Heart right ventricle (tissue), 16 donors: ENCODE measurements at regions not wholly inside any gene's neighbourhood (a gene's known extent, or its start where the extent isn't known, plus 50 kb on each side); places are given as distances from the start of the nearest gene placed in this dataset.

ENCODE experiments used
- ATAC-seq, 8 donors: fragments of 200-7000 bp; cut with Tn5 transposase; one replicate each; pipeline ENCODE4 v1.9.1; 2020; ENCODE audit warnings: mild to moderate bottlenecking in 8 of 8, moderate library complexity in 8 of 8, moderate number of reproducible peaks in 1 of 8
- DNase-seq, 2 donors: peaks; one replicate each; pipeline ENCODE4 v3.0.0-alpha.2; 2020
- H3K27ac ChIP-seq, 10 donors: fragments of 200-600 bp; sonication (generic) in 2 of 10; one replicate each; pipeline versions ENCODE4 v1.5.0 to v1.8.0; 2020 to 2022; ENCODE audit warnings: mild to moderate bottlenecking in 3 of 10
- H3K27me3 ChIP-seq, 7 donors: fragments of 200-600 bp; one replicate each; pipeline ENCODE4 v1.8.0; 2021 to 2022; ENCODE audit warnings: mild to moderate bottlenecking in 2 of 7
- H3K36me3 ChIP-seq, 9 donors: fragments of 200-600 bp; sonication (generic) in 1 of 9; one replicate each; pipeline versions ENCODE4 v1.5.0 to v1.8.0; 2020 to 2022; ENCODE audit warnings: mild to moderate bottlenecking in 2 of 9
- H3K4me1 ChIP-seq, 9 donors: fragments of 200-600 bp; sonication (generic) in 1 of 9; one replicate each; pipeline versions ENCODE4 v1.5.0 to v1.8.0; 2020 to 2022; ENCODE audit warnings: mild to moderate bottlenecking in 4 of 9
- H3K4me3 ChIP-seq, 10 donors: fragments of 200-600 bp; sonication (generic) in 2 of 10; one replicate each; pipeline versions ENCODE4 v1.5.0 to v1.8.0; 2020 to 2022; ENCODE audit warnings: mild to moderate bottlenecking in 7 of 10, moderate library complexity in 2 of 10
- H3K9me3 ChIP-seq, 11 donors: fragments of 200-600 bp in 10 of 11; sonication (generic) in 2 of 11; one replicate each; pipeline versions ENCODE4 v1.5.0 to v1.8.0; 2013 to 2022; ENCODE audit warnings: mild to moderate bottlenecking in 2 of 11, control low read depth in 1 of 11, moderate library complexity in 1 of 11
- WGBS, 2 donors: extraction: QIAGEN DNeasy Blood & Tissue Kit; methylation state at CpG; one replicate each; pipeline ENCODE4 v1.1.7; 2013; ENCODE audit warnings: inconsistent platforms in 1 of 2; 5-methylcytosine and 5-hydroxymethylcytosine counted together
- intact Hi-C, 10 donors: fragments of 100-400 bp; cut with DNase I; formaldehyde crosslinking; loops; one replicate each; pipeline versions ENCODE4 v1.11.1 to v1.14.2; 2022
- TF ChIP-seq, protein P1 (sequence below), 9 donors: fragments of 200-600 bp; sonication (generic) in 2 of 9; IDR thresholded peaks; one replicate each; pipeline versions ENCODE4 v1.5.0 to v1.8.0; 2021 to 2022; ENCODE audit warnings: antibody characterized with exemption in 9 of 9, mild to moderate bottlenecking in 5 of 9, moderate library complexity in 1 of 9
- donor health status: Arrhythmogenic right ventricular cardiomyopathy.
- donor health status: ischemic (EF 13 %, LVEDD 7.1; RV severe dilation, severe dysfunction).
- donor health status: healthy with polysubstance abuse.
- donor health status: DM: no; HTN: yes; CAD: no.
- donor health status: DM: no; HTN: no; CAD: no.
- donor health status: ischemic (EF 25% LVEDD 6.9; RV normal size, moderate dysfunction).
- donor health status: ischemic (EF 25% LVEDD 5.7; RV mildly dilated, moderate dysfunction).
- donor health status: healthy.
- donor health status: DM: yes; HTN: yes; CAD: no.
- donor health status: Ischemic cardiomyopathy.
- donor health status: ischemic (EF 35%, LVEDD 5.7; RV mildly dilated, moderate dysfunction).
- donor health status: nonischemic (EF 11% LVEDD 7.7; RV severe dilation, severe dysfunction).
- donor health status: DM: yes; HTN: yes; CAD: no.
- donor health status: PGD.
- donor health status: ischemic (EF 29% LVEDD 5.4; RV normal size, mild dysfunction).
- donor health status: nonischemic (EF 23%, LVEDD 6.1; RV moderate dilation, normal function).

DNA sequence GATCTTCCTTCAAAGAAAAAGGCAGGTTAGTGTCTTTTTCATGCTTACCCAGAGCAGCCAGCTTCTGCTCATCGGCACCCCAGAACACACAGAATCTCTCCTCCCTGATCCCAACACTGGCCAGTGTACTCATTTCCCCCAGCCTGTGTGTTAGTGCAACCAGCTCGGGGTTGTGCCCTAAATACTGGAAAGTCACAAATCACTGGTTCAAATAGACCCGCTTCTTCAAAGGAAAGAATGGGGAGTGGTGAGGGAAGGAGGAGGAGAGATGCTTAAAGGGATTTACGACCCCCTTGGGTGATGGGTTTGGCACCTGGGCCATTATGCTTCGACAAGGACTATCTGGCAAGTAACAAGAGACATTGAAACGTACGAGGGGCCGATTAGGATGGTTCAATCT, 114.0 kb downstream of the FOXB1 start:
- Histone ChIP-seq H3K4me3 (no peak overlapping the region), H3K27ac (no peak overlapping the region), H3K27me3 (peaks cover 0 to 79% (median 50%) of the 10 kb centered on the region in 7 donors), H3K4me1 (no peaks in the 10 kb centered on the region), H3K9me3 (no peaks in the 10 kb centered on the region), H3K36me3 (no peaks in the 10 kb centered on the region)
- DNase-seq (no peak), ATAC-seq (no peak)
- intact Hi-C loops, result loop anchor here in 1 of 10 donors (10.0 kb wide), 1 partner anchor 183 kb away; no protein-coding TSS in a partner anchor
- TF ChIP-seq, protein P1, sequence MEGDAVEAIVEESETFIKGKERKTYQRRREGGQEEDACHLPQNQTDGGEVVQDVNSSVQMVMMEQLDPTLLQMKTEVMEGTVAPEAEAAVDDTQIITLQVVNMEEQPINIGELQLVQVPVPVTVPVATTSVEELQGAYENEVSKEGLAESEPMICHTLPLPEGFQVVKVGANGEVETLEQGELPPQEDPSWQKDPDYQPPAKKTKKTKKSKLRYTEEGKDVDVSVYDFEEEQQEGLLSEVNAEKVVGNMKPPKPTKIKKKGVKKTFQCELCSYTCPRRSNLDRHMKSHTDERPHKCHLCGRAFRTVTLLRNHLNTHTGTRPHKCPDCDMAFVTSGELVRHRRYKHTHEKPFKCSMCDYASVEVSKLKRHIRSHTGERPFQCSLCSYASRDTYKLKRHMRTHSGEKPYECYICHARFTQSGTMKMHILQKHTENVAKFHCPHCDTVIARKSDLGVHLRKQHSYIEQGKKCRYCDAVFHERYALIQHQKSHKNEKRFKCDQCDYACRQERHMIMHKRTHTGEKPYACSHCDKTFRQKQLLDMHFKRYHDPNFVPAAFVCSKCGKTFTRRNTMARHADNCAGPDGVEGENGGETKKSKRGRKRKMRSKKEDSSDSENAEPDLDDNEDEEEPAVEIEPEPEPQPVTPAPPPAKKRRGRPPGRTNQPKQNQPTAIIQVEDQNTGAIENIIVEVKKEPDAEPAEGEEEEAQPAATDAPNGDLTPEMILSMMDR (IDR thresholded peaks at IDR 0.05), result no peak
- WGBS, 2 donors, result 11 to 19% methylated on average over 8 of the region's 8 CpGs

DNA sequence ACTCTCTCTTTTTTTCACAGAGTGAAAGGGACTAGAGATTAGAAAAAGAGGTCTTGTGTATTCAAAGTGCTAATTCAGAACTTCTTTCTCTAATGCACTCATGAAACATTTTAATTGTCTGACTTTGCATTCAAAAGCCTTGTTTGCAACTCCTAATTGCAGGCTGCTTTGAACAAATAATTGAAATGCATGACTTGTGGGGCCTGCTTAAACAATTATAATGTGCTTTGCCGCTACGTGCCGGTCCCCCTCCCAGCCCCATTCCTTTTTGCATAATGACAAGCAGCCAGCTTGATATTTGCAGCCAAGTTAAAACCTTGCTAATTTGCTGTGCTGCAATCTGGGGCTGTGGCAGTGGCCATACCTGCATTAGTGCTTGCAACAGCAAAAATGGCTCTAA, 114.5 kb downstream of the FOXB1 start:
- Histone ChIP-seq H3K4me3 (no peak overlapping the region), H3K9me3 (no peaks in the 10 kb centered on the region), H3K27ac (no peak overlapping the region), H3K27me3 (peaks cover 0 to 84% (median 55%) of the 10 kb centered on the region in 7 donors), H3K36me3 (no peaks in the 10 kb centered on the region), H3K4me1 (no peaks in the 10 kb centered on the region)
- DNase-seq (no peak), ATAC-seq (no peak)
- TF ChIP-seq, protein P1 (IDR thresholded peaks at IDR 0.05), result no peak
- intact Hi-C loops, result loop anchor here in 1 of 10 donors (10.0 kb wide), 1 partner anchor 184 kb away; no protein-coding TSS in a partner anchor
- WGBS, 2 donors, result 18 to 20% methylated on average over 3 of the region's 3 CpGs

DNA sequence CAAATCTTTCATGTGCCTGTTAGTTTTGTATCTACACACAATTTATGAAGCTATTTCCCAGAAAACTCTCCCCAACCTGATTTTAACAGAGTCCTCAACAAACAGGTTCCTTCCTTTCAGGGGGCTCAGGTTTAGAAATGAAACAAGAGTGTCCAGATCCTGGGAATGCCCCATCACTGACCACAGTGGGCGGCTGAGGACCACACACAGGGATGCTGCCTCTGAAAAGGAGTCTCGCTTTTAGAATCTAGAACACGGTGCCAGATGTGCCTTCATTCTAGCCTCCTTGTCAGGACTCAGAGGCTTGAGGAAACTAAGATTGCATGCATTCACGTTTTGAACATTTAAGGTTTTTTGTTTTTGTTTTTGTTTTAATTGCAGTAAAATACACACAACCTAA, 115.0 kb downstream of the FOXB1 start:
- Histone ChIP-seq H3K4me1 (no peaks in the 10 kb centered on the region), H3K9me3 (no peaks in the 10 kb centered on the region), H3K27me3 (peaks cover 0 to 80% (median 55%) of the 10 kb centered on the region in 7 donors), H3K27ac (no peak overlapping the region), H3K4me3 (no peak overlapping the region), H3K36me3 (no peaks in the 10 kb centered on the region)
- intact Hi-C loops, result loop anchor here in 1 of 10 donors (10.0 kb wide), 1 partner anchor 184 kb away; no protein-coding TSS in a partner anchor
- ATAC-seq, result no peak
- 24 to 37% methylated on average over 4 of the region's 4 CpGs for WGBS, 2 donors
- DNase-seq, result no peak
- TF ChIP-seq, protein P1 (IDR thresholded peaks at IDR 0.05), result no peak

DNA sequence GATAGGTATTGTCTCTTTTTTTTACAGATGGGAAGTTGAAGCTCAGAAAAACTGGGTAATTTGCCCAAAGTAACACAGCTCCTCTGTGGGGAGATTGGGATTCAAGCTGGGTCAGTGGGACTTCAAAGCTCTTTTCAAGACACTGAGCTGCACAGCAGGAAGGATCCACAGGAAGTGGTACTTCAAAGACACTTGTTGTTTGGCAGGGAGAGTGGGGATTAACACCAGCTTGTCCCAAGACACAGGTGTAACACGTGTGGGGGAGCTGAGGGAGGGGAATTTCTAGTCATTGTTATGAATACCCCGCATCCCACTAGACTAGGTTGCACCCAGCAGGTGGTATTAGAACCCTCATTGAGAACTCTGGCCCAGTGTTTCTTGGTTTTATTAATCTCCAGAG, 116.0 kb downstream of the FOXB1 start:
- no peak for ATAC-seq
- no peaks in the 10 kb centered on the region for H3K36me3 ChIP-seq
- H3K9me3 ChIP-seq, result no peaks in the 10 kb centered on the region
- no peak for DNase-seq
- no peak overlapping the region for H3K4me3 ChIP-seq
- TF ChIP-seq, protein P1 (IDR thresholded peaks at IDR 0.05), result no peak
- peaks cover 0 to 76% (median 49%) of the 10 kb centered on the region in 7 donors for H3K27me3 ChIP-seq
- H3K27ac ChIP-seq, result no peak overlapping the region
- 27 to 29% methylated on average over 2 of the region's 2 CpGs for WGBS, 2 donors
- intact Hi-C loops, result loop anchor here in 1 of 10 donors (10.0 kb wide), 1 partner anchor 65 kb away; no protein-coding TSS in a partner anchor
- no peaks in the 10 kb centered on the region for H3K4me1 ChIP-seq
